HG03280 (cell line): ENCODE measurements at regions not wholly inside any gene's neighbourhood (a gene's known extent, or its start where the extent isn't known, plus 50 kb on each side); places are given as distances from the start of the nearest gene placed in this dataset.

Source experiments
- ATAC-seq: cut with Tn5 transposase; IDR thresholded peaks from one replicate; pipeline ENCODE4 v1.9.1; 2021; ENCODE audit warnings: mild to moderate bottlenecking, moderate library complexity; ENCODE audit not compliant: unreplicated experiment

- no peak for ATAC-seq
Observed at GRCh38 chr16:65786916-65787315, 579.6 kb upstream of the CDH5 start.

DNA sequence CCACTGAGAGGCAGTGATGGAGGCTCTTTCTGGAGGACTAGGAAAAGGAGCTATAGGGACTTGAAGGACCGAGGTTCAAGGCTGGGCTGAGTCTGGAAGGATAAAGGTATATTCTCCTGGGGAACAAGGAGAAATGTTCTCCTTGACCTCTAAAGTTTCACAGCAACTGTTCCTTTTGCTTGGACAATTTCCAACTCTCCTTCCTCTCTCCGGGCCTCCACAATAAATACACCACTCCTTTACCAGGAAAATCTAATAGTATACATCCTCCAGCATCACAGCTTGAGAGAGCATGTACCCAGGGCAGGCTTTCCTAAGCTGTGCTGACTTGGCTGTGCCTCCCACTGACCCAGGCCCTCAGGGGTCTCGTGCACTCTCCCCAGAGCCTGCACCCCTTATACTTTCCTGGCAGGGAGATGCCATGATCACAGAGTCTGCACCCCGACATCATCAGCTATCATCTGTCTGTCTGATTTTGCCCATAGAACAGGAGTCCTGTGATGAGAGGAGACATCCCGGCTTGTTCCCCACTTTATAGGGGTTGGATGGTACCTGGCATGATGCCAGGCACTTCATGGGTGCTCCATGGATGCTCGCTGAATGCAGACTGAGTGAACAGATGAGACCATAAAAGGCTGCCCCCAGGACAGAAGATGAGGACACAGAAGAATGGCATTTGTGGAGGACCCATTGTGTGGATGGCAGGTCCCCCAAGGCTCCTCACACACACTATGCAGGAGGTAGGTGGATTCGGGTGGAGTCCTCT lies 582.6 kb upstream of the CDH5 start:
- no peak for ATAC-seq

DNA sequence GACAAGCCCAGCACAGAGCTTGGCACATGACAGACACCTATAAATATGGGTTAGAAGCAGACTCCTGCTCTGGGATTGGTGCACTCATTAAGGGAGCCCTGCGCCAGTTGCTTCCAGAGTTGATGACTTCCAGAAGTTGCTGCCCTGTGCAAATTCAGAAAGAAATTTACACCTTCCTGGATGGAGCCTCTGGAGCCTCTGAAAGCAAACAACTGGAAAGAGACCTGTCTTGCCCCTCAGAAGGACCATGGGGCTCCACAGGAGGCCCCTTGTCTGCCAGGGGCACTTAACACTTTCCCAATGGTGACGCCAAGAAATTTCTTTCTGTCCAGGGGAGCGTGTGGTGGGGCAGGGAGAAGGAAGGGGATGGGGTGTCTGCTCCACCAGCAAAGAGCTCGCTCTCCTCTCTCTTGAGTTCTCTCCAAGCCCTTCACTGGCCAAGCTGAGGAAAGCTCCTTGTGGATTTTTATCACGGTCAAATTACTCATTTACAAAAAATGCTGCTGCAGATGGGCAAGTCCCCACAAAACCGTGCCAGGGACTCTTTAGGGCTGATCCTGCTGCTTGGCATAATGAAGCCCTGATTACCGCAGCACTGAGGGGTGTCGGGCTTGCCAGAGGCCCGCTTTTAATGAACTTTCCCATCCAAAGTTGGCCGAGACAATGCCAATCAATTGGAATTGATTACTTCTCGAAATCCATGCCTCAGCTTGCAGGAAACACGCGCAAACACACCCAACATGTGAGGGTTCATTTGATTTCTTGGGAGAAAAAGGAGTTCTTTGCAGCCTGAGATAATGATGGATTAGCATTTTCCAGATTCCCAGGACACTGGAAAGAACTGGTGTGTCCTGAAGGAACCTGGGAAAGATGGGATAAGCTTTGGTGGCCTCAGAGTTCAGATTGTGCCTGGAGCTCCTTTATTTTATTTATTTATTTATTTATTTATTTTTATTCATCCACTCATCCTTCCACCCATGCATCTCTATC lies 583.6 kb upstream of the CDH5 start:
- no peak for ATAC-seq

DNA sequence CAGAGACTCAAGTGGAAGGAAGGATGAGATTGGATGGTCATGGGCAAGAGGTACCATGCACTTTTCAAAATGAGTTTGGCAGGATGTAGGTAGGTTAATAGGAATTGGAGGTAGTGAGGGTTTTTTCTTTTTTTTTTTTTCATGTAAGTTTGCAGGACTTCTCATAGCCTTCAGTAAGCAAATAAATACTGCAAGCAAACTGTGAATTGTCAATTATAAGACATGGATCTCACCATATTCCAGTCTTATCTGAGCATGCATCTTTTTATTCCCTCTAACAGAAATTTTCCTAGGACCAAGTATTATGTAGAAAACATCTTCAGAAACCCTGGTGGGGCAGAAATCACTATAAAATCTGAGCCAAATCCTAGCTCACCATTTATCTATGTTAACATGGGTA lies 584.6 kb upstream of the CDH5 start:
- ATAC-seq: no peak

DNA sequence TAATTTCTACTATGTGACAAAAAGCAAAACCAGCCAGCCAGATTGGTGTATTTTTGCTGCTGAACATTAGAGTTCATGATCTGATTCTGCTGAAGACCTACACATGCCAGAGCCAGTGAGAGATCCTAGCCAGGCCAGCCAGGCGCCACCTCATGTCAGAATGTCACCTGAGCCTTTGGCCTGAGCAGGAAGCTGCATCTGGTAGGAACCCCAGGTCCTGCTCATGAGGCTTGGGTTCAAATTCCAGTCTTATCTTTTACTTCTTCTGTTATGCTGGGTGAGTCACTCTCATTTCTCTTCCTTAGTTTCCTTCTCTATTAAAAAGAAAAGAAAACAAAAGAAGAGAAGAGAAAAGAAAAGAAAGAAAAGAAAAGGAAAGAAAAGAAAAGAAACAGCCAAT lies 585.1 kb upstream of the CDH5 start:
- ATAC-seq: no peak

GRCh38 chr16:65779201-65779600 lies 587.3 kb upstream of the CDH5 start:
- no peak for ATAC-seq

DNA sequence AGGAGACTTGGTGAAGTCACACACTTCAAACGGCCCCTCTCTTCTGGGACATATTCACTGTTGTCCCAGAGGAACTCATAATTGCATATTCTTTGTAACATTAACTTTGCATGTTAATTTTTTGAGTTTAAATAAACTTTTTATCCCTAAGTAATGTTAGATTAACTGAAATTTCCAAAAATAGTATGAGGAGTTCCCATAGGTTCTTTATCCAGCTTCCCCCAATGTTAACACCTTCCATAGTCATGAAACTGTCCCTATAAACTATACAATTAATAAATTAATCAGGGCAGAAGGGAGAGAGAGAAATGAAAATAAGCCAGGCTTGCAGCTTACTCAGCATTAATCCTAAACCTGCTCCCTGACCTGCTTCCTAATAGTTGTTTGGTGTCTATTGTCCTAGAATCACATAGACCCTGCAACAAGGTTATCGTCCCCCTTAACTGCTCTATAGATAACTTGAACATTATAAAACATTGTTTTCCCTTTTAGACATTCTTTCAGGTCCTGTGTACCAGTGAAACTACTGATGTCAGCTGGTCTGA lies 589.8 kb upstream of the CDH5 start:
- no peak for ATAC-seq

DNA sequence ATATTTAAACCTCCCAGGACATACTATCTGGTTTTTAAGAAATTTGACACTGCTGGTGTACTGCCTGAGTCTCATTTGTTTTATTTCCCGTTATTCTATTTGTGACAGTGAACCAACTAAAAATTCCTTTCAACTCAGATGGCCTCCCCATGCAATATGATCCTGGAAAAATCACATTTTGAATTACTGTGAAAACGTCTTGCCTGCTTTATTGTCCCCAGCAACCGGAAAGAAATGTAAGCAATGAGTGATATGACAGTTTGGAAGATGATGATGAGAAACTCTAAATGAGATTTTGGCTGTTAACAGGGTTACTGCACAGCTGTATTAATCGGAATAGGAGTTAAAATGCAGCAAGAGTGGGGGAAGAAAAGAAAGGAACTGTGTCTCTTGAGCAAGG lies 590.7 kb upstream of the CDH5 start:
- no peak for ATAC-seq

GRCh38 chr16:65774350-65774749 lies 592.1 kb upstream of the CDH5 start:
- no peak for ATAC-seq

DNA sequence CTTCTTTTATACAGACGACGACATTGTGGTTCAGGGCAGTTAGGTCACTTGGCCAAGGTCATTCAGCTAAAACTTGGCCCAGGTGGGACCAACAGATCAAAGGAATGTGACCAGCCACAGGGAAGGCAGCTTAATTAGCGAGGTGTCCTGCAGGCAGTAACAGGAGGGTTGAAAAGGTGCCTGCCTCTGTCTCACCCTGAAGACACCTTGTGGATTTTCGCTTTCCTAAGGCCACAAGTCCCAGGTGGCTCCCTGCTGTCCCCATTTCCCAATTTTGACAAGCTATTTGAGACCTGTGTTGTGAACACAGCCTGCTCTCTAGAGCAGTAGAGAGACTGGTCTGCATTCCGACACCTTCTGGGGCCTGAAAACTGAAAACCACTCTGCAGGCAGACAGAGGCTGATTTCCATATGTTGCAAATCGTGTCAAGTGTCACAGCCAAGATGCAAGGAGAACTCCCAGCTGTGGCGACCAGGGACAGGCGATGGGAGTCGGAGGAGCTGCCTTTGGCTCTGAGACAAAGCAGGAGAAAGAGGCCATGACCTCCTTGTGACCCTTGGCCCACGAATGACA lies 593.1 kb upstream of the CDH5 start:
- ATAC-seq: no peak

- no peak for ATAC-seq
Observed at GRCh38 chr16:65772134-65772732, 594.3 kb upstream of the CDH5 start.

GRCh38 chr16:65771707-65772106 lies 594.8 kb upstream of the CDH5 start:
- ATAC-seq: no peak

GRCh38 chr16:65770752-65771151 lies 595.7 kb upstream of the CDH5 start:
- ATAC-seq: no peak

- ATAC-seq: no peak
Observed at GRCh38 chr16:65769776-65770438, 596.6 kb upstream of the CDH5 start.

- ATAC-seq: no peak
Observed at GRCh38 chr16:65769055-65769465, 597.4 kb upstream of the CDH5 start.

- ATAC-seq: no peak
Observed at GRCh38 chr16:65767125-65767524, 599.4 kb upstream of the CDH5 start.

DNA sequence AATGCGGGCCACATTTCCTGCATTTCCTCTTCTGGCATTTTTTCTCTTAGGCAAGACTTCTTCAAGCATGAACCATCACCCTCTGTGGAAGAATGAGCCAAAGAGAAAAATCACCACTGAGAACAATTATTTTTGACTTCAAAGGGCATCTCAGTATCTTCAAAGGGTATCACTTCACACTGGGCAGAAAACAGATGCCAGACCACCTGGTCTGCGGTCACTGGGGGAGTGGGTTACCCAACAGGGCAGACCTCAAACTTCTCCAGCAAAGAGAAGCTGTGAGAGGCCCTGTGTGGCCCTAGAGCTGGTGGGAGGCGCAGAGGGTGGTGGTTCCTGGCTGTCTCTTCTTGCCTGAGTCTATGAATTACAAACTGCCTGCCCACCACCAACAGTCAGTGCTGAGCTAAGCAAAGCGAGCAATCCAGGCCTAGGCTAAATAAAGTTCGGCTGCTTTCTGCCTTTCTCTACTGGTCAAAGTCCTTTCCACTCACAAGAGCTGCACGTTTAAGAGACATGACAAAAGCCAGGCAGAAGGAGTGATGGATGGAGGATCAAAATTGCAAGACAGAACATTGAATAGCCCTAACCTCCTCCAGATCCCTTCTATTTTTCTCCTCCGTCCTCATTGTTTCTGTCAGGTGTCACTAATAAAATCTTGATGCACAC lies 602.7 kb upstream of the CDH5 start:
- no peak for ATAC-seq

DNA sequence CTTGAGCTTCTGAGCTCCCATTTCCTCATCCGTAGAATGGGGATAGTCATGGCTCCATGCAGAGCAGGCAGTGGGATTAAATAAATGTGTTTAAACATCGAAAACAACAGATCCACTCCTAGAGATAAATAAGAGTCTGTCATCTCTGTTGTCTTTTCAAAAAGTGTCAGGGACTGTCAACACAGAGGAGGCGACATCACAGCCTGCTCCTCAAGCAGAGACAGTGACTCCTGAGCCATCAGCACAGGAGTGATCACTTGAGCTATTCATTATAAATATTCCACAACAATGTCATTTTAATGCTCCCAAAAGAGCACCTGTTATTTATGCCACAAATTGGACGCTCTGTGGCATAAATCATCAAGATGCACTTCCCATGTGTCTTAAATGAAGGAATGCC lies 605.6 kb upstream of the CDH5 start:
- ATAC-seq: no peak

DNA sequence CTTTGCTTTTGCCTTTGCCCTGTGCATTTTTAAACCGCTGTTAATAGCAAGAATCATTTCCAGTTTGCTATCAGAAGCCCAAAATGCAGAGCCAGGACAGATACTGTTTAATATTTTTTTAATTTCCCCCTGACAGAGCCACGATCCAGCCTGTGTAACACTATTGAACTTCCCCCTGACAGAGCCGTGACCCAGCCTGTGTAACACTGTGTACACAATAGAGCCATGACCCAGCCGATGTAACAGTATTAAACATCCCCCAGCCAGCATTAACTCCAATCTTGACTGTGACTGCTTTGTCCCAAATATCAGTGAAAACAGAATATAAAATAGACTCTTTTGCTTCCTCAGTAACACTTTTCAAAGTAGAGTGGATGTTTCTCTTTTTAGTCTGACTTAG lies 607.9 kb upstream of the CDH5 start:
- no peak for ATAC-seq

DNA sequence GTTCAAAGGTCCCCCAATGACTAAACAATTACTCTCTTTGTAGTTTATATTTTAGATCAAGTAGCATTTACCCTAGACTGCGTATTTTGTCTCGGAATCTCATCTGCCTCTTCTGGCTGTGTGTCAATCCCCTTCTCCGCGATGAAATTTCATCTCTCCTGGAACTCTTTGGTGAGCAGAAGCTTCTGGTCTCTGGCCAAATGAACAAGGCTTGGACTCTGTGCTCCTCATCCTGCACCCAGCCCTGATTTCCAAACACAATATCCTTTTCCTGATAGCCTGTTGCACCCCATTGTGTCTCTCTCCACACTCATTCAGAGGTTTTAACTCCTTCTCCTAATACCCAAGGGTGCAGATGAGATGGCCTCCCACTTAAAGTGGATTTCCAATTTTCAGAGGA lies 609.4 kb upstream of the CDH5 start:
- ATAC-seq: no peak
